ENCODE measurements at regions not wholly inside any gene's neighbourhood (a gene's known extent, or its start where the extent isn't known, plus 50 kb on each side); places are given as distances from the start of the nearest gene placed in this dataset.

DNA sequence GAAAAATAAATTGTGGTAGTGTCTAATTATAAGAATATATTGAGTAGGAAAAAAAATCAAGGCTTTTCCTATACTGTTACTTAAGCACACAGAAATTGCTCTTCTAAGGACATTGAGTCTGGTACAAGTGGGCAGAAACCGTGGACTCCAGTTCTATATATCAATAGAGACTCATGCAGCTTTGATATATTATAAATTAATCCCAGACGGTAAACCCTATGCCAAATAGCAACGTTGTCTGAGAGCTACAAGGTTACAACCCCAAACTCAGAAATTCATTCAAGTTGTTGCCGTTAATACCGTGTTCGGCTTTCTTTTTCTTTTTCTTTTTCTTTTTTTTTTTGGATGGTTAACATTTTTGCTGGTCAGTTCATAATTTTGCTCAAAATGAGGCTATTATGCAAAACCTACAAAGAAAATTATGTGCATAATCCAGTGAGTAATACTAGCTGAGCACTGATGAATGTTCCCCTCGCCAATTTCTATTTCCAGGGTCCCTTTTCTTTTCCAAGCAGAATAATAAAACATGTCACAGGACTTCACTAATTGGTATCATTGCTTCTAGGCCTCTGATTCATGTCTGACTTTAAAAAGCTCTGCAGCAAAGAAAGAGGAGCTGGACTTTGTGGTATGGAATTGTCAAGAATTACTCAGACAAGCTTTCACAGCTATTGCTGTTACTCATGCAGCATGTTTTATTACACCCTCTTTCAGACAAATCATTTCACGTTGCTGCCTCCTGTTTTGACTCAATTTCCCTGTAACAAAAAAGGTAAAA lies 737.7 kb downstream of the NLGN4X start:
- Histone ChIP-seq H3K27ac (no peak overlapping the region), H4K20me1 (ENCODE audit: insufficient read depth) (no peaks in the 10 kb centered on the region), H3K4me3 (IDR thresholded peaks at IDR 0.05; ENCODE audit: insufficient read depth, low read depth, low read length) (no peak overlapping the region), H3K27me3 (ENCODE audit: insufficient read depth, low read depth) (no peaks in the 10 kb centered on the region), H3K4me2 (no peak overlapping the region), H3K36me3 (ENCODE audit: insufficient read depth) (no peaks in the 10 kb centered on the region), H3K9ac (no peak overlapping the region), H3K79me2 (ENCODE audit: insufficient read depth, low read depth) (no peaks in the 10 kb centered on the region), H3K4me1 (ENCODE audit: low read depth, poor library complexity, severe bottlenecking) (no peaks in the 10 kb centered on the region), H2AFZ (ENCODE audit: low read depth) (no peak overlapping the region)
- TF ChIP-seq, protein P1, sequence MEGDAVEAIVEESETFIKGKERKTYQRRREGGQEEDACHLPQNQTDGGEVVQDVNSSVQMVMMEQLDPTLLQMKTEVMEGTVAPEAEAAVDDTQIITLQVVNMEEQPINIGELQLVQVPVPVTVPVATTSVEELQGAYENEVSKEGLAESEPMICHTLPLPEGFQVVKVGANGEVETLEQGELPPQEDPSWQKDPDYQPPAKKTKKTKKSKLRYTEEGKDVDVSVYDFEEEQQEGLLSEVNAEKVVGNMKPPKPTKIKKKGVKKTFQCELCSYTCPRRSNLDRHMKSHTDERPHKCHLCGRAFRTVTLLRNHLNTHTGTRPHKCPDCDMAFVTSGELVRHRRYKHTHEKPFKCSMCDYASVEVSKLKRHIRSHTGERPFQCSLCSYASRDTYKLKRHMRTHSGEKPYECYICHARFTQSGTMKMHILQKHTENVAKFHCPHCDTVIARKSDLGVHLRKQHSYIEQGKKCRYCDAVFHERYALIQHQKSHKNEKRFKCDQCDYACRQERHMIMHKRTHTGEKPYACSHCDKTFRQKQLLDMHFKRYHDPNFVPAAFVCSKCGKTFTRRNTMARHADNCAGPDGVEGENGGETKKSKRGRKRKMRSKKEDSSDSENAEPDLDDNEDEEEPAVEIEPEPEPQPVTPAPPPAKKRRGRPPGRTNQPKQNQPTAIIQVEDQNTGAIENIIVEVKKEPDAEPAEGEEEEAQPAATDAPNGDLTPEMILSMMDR (conservative IDR thresholded peaks at IDR 0.05; ENCODE audit: low read depth, low read length): no peak

DNA sequence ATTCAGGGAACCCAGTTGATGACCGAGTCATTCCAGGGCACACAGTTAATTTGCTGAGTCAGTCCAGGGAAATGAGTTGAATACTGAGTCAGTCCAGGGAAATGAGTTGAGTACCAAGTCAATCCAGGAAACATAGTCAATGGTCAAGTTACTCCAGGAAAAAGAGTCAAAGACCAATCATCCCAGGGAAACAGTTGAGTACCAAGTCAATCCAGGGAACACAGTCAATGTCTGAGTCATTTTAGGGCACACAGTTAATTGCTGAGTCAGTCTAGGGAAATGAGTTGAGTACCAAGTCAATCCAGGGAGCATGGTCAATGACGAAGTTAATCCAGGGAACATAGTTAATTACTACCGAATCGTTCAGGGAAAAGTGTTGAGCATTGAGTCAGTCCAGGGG lies 754.4 kb downstream of the NLGN4X start:
- H3K27me3 ChIP-seq (ENCODE audit: insufficient read depth, low read depth): no peaks in the 10 kb centered on the region
- no peak overlapping the region for H3K27ac ChIP-seq
- no peak overlapping the region for H3K4me2 ChIP-seq
- TF ChIP-seq, protein P1 (conservative IDR thresholded peaks at IDR 0.05; ENCODE audit: low read depth, low read length): no peak
- H3K4me1 ChIP-seq (ENCODE audit: low read depth, poor library complexity, severe bottlenecking): no peaks in the 10 kb centered on the region
- H3K79me2 ChIP-seq (ENCODE audit: insufficient read depth, low read depth): no peaks in the 10 kb centered on the region
- H2AFZ ChIP-seq (ENCODE audit: low read depth): no peak overlapping the region
- no peak overlapping the region for H3K9ac ChIP-seq
- no peaks in the 10 kb centered on the region for H3K36me3 ChIP-seq (ENCODE audit: insufficient read depth)
- no peak overlapping the region for H3K4me3 ChIP-seq (IDR thresholded peaks at IDR 0.05; ENCODE audit: insufficient read depth, low read depth, low read length)
- no peaks in the 10 kb centered on the region for H4K20me1 ChIP-seq (ENCODE audit: insufficient read depth)

DNA sequence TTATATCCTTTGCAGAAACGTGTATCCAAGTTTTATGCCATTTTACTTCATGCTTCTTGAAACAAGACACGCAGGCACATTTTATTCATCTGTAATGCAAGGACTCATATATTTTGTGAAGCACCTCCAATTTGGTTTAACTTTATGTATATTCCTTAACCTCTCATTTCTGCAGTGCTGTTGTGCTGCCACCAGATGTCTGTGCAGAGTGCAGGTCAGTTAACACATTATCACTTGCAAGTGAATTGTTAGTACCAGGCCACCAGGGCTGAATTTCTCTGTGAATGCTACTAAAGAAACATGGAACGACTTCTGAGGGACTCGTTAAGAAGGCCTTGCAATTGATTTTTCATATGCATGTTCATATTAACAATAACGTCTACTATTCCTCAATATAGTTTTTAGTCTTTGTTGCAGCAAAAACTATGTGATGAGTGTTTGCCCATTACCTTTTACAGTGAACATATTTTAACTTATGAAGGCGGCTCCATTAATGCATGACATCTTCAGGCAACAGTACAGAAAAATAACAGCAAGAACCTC lies 770.3 kb downstream of the NLGN4X start:
- Histone ChIP-seq H3K9ac (no peak overlapping the region), H3K27ac (no peak overlapping the region), H3K4me1 (ENCODE audit: low read depth, poor library complexity, severe bottlenecking) (no peaks in the 10 kb centered on the region), H3K27me3 (ENCODE audit: insufficient read depth, low read depth) (no peaks in the 10 kb centered on the region), H3K4me3 (IDR thresholded peaks at IDR 0.05; ENCODE audit: insufficient read depth, low read depth, low read length) (no peak overlapping the region), H3K4me2 (no peak overlapping the region), H2AFZ (ENCODE audit: low read depth) (no peak overlapping the region), H3K36me3 (ENCODE audit: insufficient read depth) (no peaks in the 10 kb centered on the region), H4K20me1 (ENCODE audit: insufficient read depth) (no peaks in the 10 kb centered on the region), H3K79me2 (ENCODE audit: insufficient read depth, low read depth) (no peaks in the 10 kb centered on the region)
- TF ChIP-seq, protein P1 (conservative IDR thresholded peaks at IDR 0.05; ENCODE audit: low read depth, low read length): no peak

DNA sequence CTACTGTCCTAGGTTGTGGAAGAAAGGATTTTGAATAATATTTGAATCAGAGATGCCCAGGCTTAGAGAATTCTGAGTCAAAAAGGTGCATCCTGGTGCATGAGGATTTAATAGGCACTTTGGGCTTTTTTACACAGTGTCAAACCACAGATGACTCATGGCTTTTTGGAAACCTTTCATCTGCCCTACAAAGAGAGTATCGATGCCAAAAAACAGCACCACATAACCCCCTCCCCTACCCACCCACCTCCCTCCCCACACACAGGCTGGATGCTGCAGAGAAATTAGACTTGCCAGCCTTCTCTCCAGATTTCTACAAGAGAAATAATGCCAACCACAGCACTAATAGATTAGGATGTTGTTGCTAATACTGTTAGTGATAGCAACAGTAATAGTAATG lies 779.3 kb downstream of the NLGN4X start:
- TF ChIP-seq, protein P1 (conservative IDR thresholded peaks at IDR 0.05; ENCODE audit: low read depth, low read length): no peak
- Histone ChIP-seq H3K36me3 (ENCODE audit: insufficient read depth) (no peaks in the 10 kb centered on the region), H2AFZ (ENCODE audit: low read depth) (no peak overlapping the region), H3K4me3 (IDR thresholded peaks at IDR 0.05; ENCODE audit: insufficient read depth, low read depth, low read length) (no peak overlapping the region), H4K20me1 (ENCODE audit: insufficient read depth) (no peaks in the 10 kb centered on the region), H3K9ac (no peak overlapping the region), H3K4me1 (ENCODE audit: low read depth, poor library complexity, severe bottlenecking) (no peaks in the 10 kb centered on the region), H3K4me2 (no peak overlapping the region), H3K79me2 (ENCODE audit: insufficient read depth, low read depth) (no peaks in the 10 kb centered on the region), H3K27me3 (ENCODE audit: insufficient read depth, low read depth) (no peaks in the 10 kb centered on the region), H3K27ac (no peak overlapping the region)
